ENCODE measurements at regions not wholly inside any gene's neighbourhood (a gene's known extent, or its start where the extent isn't known, plus 50 kb on each side); places are given as distances from the start of the nearest gene placed in this dataset.

GRCh38 chrX:19182785-19183184 lies 60.5 kb upstream of the ADGRG2 start:
- H3K9ac ChIP-seq (ENCODE audit: insufficient read depth in 1 of 2, low read length in 2 of 2): no peak overlapping the region
- TF ChIP-seq, protein P1, sequence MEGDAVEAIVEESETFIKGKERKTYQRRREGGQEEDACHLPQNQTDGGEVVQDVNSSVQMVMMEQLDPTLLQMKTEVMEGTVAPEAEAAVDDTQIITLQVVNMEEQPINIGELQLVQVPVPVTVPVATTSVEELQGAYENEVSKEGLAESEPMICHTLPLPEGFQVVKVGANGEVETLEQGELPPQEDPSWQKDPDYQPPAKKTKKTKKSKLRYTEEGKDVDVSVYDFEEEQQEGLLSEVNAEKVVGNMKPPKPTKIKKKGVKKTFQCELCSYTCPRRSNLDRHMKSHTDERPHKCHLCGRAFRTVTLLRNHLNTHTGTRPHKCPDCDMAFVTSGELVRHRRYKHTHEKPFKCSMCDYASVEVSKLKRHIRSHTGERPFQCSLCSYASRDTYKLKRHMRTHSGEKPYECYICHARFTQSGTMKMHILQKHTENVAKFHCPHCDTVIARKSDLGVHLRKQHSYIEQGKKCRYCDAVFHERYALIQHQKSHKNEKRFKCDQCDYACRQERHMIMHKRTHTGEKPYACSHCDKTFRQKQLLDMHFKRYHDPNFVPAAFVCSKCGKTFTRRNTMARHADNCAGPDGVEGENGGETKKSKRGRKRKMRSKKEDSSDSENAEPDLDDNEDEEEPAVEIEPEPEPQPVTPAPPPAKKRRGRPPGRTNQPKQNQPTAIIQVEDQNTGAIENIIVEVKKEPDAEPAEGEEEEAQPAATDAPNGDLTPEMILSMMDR (IDR thresholded peaks at IDR 0.05; ENCODE audit: control extremely low read depth, extremely low read depth): no peak
- no peak overlapping the region for H3K27ac ChIP-seq (ENCODE audit: low read depth in 1 of 2, low read length in 1 of 2)
- H3K4me1 ChIP-seq (ENCODE audit: control insufficient read depth in 5 of 5, insufficient read depth in 5 of 5, low read length in 5 of 5): peaks cover 0 to 3% (median 0%) of the 10 kb centered on the region in 5 donors
- no peaks in the 10 kb centered on the region for H3K9me3 ChIP-seq (ENCODE audit: control insufficient read depth in 4 of 4, insufficient read depth in 3 of 4, low read length in 3 of 4)
- 87 to 97% methylated on average over 5 of the region's 5 CpGs for WGBS, 2 donors
- no peak overlapping the region for H3K4me3 ChIP-seq
- ATAC-seq (ENCODE audit: insufficient read depth, low FRiP score) (no peak), DNase-seq (no peak)
- no peaks in the 10 kb centered on the region for H3K36me3 ChIP-seq (ENCODE audit: control insufficient read depth in 4 of 4, insufficient read depth in 4 of 4, low read length in 4 of 4)
- peaks cover 0 to 11% (median 4%) of the 10 kb centered on the region in 3 donors for H3K27me3 ChIP-seq (ENCODE audit: control insufficient read depth in 3 of 3, insufficient read depth in 3 of 3, low read length in 2 of 3)

DNA sequence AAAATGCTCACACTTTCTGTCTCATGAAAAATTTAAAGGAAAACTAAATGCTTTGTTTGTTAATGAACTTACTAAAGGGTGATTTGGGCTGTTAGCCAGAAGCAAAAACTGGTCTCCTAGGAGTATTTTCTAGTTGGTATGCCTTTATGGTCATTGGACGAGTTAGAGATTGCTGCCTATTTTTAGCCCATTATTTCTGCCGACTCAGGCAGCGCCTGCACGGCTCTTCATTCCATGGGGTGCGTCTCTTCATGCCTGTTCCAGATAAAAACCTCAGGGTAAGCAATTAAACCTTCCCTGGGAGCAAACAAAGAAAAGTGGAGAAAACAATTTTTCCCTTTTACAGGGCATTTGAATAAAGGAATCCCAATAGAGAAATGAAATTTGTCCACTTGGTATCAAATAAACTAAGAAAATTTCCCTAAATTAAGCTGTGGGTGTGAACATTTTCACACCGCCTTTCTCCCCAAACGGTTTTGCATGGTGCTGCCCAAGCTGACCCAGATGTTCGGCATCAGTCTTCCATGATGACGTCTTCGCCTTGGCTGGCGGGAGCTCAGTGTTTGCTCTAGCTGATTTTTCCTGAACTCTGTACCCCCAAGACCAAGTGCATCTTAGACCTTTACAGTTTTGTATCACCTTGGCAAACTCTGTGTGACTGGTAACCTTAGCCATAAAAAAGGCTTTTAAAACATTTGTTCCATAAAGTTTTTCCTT lies 61.7 kb upstream of the ADGRG2 start:
- TF ChIP-seq, protein P1 (IDR thresholded peaks at IDR 0.05; ENCODE audit: control extremely low read depth, extremely low read depth): no peak
- WGBS, 2 donors: 68 to 70% methylated on average over 11 of the region's 11 CpGs
- DNase-seq: no peak
- Histone ChIP-seq H3K9me3 (ENCODE audit: control insufficient read depth in 4 of 4, insufficient read depth in 3 of 4, low read length in 3 of 4) (no peaks in the 10 kb centered on the region), H3K4me1 (ENCODE audit: control insufficient read depth in 5 of 5, insufficient read depth in 5 of 5, low read length in 5 of 5) (peaks cover 0 to 3% (median 0%) of the 10 kb centered on the region in 5 donors), H3K4me3 (no peak overlapping the region), H3K9ac (ENCODE audit: insufficient read depth in 1 of 2, low read length in 2 of 2) (no peak overlapping the region), H3K27me3 (ENCODE audit: control insufficient read depth in 3 of 3, insufficient read depth in 3 of 3, low read length in 2 of 3) (peaks cover 0 to 11% (median 4%) of the 10 kb centered on the region in 3 donors), H3K36me3 (ENCODE audit: control insufficient read depth in 4 of 4, insufficient read depth in 4 of 4, low read length in 4 of 4) (no peaks in the 10 kb centered on the region), H3K27ac (ENCODE audit: low read depth in 1 of 2, low read length in 1 of 2) (no peak overlapping the region)
- no peak for ATAC-seq (ENCODE audit: insufficient read depth, low FRiP score)

- DNase-seq (no peak), ATAC-seq (ENCODE audit: insufficient read depth, low FRiP score) (no peak)
- TF ChIP-seq, protein P1 (IDR thresholded peaks at IDR 0.05; ENCODE audit: control extremely low read depth, extremely low read depth): no peak
- H3K4me1 ChIP-seq (ENCODE audit: control insufficient read depth in 5 of 5, insufficient read depth in 5 of 5, low read length in 5 of 5): no peaks in the 10 kb centered on the region
- H3K4me3 ChIP-seq: no peak overlapping the region
- H3K27me3 ChIP-seq (ENCODE audit: control insufficient read depth in 3 of 3, insufficient read depth in 3 of 3, low read length in 2 of 3): peaks cover 0 to 5% (median 0%) of the 10 kb centered on the region in 3 donors
- WGBS, 2 donors: 46 to 58% methylated on average over 3 of the region's 3 CpGs
- H3K9ac ChIP-seq (ENCODE audit: insufficient read depth in 1 of 2, low read length in 2 of 2): no peak overlapping the region
- no peak overlapping the region for H3K27ac ChIP-seq (ENCODE audit: low read depth in 1 of 2, low read length in 1 of 2)
- peaks cover 0 to 7% (median 1%) of the 10 kb centered on the region in 4 donors for H3K9me3 ChIP-seq (ENCODE audit: control insufficient read depth in 4 of 4, insufficient read depth in 3 of 4, low read length in 3 of 4)
- H3K36me3 ChIP-seq (ENCODE audit: control insufficient read depth in 4 of 4, insufficient read depth in 4 of 4, low read length in 4 of 4): no peaks in the 10 kb centered on the region
Measured at GRCh38 chrX:19188566-19188965, 66.3 kb upstream of the ADGRG2 start.

Measured in lung (tissue), 11 donors.